GM18868 (cell line): ENCODE measurements at regions not wholly inside any gene's neighbourhood (a gene's known extent, or its start where the extent isn't known, plus 50 kb on each side); places are given as distances from the start of the nearest gene placed in this dataset.

Source experiments
- ATAC-seq: cut with Tn5 transposase; IDR thresholded peaks from one replicate; pipeline ENCODE4 v1.9.1; 2021; ENCODE audit warnings: mild to moderate bottlenecking, moderate library complexity; ENCODE audit not compliant: unreplicated experiment

DNA sequence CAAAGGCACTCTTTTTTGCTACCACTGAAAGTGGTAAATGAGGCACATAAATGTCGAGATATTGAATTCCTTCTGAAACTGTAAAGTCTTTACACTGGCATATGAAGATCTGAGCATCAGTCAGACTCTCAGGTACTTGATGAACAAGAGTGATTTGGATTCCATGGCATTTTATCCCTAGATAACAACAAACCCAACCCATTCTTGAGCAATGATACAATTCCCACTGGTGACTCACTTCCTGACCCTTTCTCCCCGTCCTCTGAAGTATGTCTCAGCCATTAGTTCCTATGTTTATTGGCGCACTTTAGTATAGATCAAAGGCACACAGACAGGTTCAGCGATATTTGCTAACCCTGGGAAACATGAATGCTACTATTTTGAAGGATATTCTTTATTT, 147.0 kb upstream of the RBFOX1 start:
- ATAC-seq = no peak

GRCh38 chr16:7185165-7185564, 147.5 kb upstream of the RBFOX1 start:
- no peak for ATAC-seq

- ATAC-seq = no peak
Observed at GRCh38 chr16:7183768-7184167, 148.9 kb upstream of the RBFOX1 start.

- ATAC-seq = no peak
Observed at GRCh38 chr16:7182510-7183109, 150.0 kb upstream of the RBFOX1 start.

GRCh38 chr16:7177875-7178274, 154.8 kb upstream of the RBFOX1 start:
- no peak for ATAC-seq

DNA sequence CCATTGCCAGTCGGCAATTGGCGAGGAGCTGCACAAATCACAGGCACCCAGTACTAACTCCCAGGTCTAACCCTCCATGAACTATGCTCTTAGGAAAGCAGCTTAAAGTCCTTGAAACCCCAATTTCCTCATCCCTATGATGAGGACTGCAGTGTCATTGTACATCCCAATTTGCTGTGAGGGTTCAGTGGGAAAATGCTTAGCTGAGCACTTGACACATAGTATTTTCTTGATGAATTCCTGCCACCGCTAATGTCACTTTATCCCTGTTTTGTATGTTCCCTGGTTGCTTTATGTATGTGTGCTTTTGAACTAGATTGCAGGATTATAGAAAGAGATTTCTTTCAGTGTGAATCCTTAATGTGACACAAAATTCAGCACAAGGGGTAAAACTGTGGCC, 161.5 kb upstream of the RBFOX1 start:
- ATAC-seq = no peak

- ATAC-seq = no peak
Observed at GRCh38 chr16:7167626-7168025, 165.0 kb upstream of the RBFOX1 start.

- no peak for ATAC-seq
Observed at GRCh38 chr16:7161891-7162290, 170.8 kb upstream of the RBFOX1 start.

DNA sequence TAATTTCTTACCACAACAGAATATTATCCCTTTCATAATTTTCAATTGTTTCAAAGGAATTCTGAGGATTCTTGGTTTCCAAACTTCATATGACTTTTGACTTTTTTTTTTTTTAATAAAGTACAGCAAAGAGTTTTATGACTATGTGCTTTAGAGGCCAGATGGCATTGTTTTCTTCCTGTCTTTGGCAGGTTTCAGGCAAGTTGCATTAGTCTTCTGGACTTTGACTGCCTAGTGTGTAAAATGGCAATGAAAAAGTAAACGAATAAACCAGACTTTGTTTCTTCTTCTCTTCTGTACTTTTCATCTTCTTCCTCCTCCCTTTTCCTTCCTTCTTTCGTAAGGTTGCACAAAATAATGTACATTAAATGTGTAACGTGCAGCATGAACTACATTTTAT, 172.6 kb upstream of the RBFOX1 start:
- ATAC-seq = no peak

DNA sequence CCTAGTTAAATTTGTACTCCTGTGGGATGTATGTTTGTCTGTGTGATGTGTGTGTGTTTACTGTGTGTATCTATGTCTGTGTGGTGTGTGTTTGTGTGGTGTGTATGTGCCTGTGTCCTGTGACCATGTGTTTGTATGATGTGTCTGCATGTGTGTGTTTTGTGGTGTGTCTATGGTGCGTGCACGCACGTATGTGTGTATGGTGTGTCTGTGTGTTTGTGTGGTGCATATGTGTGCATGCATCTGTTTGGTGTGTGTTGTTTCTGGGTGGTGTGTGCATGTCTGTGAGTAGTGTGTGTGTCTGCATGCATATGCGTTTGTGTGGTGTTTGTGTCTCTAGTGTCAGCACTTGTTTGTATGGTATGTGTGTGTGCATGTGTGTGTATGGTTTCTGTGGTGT, 174.2 kb upstream of the RBFOX1 start:
- no peak for ATAC-seq

DNA sequence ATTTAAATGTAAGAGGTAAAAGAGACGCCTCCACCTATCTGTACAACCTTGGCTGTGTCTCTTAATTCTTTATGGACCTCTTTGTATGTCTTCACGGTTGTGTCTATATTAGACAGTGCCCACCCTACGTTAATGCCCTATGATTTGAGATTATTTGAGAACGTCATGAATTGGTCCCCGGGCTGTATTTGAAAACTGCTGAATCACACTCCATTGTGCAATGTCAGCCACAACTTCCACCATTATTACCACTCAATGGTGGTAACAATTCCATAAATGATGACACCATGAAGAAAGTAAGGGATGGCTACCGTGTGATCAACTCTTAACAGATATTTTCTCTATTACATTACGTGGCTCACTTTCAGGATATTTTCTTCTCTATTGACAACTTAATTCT, 182.4 kb upstream of the RBFOX1 start:
- ATAC-seq = no peak

GRCh38 chr16:7148606-7149005, 184.0 kb upstream of the RBFOX1 start:
- no peak for ATAC-seq

DNA sequence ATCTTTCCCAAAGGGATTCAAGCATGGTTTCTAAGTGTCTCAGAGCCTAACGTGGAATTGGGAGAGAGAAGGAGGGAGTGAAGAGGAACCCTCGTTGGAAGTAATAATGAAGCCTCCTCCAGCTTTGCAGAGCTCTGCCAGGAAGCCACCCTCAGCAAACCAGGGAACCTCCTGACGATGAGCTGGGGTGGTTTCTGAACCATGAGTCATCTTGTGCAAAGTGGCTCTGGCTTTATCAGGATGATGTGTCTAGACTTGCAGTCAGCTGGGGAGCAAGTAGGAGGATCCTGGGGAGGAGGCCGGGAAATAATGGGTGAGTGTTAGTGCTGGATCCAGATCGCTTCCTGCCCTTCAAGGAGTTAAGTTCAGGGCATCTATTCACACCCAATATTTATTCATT, 191.7 kb upstream of the RBFOX1 start:
- ATAC-seq = no peak

GRCh38 chr16:7137560-7138330, 194.9 kb upstream of the RBFOX1 start:
- no peak for ATAC-seq

GRCh38 chr16:7132465-7132864, 200.2 kb upstream of the RBFOX1 start:
- ATAC-seq = no peak

GRCh38 chr16:7124701-7125100, 207.9 kb upstream of the RBFOX1 start:
- ATAC-seq = no peak

DNA sequence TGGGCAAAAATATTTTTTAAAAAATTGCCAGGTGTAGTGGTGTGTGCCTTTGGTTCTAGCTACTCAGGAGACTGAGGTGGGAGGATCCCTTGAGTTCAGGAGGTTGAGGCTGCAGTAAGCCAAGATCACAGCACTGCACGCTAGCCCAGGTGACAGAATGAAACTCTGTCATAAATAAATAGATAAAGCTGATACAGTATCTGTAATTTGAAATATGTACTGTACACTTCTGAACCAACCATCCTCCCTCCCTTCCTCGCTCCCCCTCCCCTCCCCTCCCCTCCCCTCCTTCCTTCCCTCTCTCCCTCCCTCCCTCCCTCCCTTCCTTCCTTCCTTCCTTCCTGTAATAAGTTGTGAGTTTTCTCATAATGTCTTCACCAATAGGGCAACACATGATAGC, 208.4 kb upstream of the RBFOX1 start:
- no peak for ATAC-seq

DNA sequence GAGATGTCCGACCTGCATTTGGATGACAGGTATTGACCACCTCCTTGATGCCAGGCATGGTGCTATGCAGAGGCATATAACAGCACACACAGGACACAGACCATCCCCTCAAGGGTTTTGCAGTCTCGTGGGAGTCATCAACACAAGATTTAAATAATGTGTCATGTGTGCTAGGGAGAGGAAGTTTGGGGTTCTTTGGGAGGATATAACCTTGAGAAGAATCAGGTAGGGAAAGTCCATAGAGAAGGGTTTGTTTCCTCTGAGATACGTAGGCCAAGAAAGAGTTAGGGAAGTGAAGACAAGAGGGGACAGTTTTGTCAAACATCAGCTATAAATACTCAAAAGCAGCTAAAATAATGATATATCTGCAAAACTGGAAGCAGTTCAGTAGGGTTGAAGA, 215.9 kb upstream of the RBFOX1 start:
- ATAC-seq = no peak

GRCh38 chr16:7115898-7116297, 216.7 kb upstream of the RBFOX1 start:
- no peak for ATAC-seq

GRCh38 chr16:7113949-7114348, 218.7 kb upstream of the RBFOX1 start:
- no peak for ATAC-seq

DNA sequence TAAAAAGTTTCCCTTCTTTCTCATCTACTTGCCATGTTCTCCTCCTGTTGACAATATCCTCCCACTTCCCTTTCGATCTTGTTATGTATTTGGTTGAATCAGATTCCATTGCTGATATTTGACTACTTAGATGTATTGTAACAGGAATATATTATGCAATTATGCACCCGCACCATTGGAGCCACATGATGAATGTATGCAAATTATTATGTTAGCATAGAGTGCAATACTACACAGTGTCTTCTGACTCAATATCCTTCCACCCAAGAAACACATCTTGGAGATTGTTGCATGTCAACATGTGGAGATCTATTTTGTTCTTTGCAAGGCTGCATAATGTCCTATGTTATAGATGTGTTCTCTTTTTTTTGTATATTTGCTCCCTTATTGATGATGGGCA, 219.2 kb upstream of the RBFOX1 start:
- ATAC-seq = no peak

- no peak for ATAC-seq
Observed at GRCh38 chr16:7111265-7111664, 221.4 kb upstream of the RBFOX1 start.

DNA sequence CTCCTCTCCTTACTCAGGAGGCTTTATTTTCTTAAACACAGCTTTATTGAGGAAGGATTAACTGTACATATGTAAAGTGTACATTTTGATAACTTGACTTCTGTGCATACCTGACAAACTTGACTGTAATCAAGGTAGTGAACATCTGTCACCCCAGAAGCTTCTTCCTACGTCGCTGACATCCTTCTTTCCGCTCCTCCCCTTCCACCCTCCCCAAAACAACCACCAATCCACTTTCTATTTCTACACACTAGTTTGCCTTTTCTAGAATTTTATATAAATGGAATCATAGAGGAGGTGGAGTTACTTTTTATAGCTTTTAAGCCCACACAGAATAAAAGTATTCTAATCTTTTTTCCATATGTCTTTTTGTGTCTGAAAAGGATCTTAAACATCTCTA, 225.2 kb upstream of the RBFOX1 start:
- no peak for ATAC-seq
